ENCODE measurements at regions not wholly inside any gene's neighbourhood (a gene's known extent, or its start where the extent isn't known, plus 50 kb on each side); places are given as distances from the start of the nearest gene placed in this dataset.

DNA sequence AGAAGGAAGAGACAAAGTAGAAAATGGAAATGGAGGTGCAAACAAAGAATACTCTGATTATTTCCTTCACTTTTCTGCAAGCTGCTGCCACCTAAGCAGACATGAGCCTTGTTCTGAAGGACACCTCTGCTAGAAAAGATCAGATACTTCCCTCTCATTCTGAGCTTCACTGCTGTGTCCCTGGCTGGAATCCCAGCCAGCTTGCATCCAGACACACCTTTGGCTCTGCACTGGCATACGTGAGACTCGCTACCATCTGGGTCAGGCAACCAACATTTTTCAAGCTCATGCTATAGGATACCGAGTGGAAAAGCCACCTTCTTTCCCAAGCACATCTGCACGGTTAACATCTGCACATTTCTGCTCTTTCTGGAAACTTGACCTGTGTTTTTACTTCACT is 166.7 kb upstream of the SUCLG2 start:
- TF ChIP-seq CTCF (IDR thresholded peaks at IDR 0.05) (no peak), POLR2A (IDR thresholded peaks at IDR 0.05) (no peak)
